ENCODE measurements at regions not wholly inside any gene's neighbourhood (a gene's known extent, or its start where the extent isn't known, plus 50 kb on each side); places are given as distances from the start of the nearest gene placed in this dataset.
"Not testable (repeated sequence)": the region's sequence is repeated elsewhere in the genome, so short reads cannot be mapped to it uniquely, and the experiment has no call there.

DNA sequence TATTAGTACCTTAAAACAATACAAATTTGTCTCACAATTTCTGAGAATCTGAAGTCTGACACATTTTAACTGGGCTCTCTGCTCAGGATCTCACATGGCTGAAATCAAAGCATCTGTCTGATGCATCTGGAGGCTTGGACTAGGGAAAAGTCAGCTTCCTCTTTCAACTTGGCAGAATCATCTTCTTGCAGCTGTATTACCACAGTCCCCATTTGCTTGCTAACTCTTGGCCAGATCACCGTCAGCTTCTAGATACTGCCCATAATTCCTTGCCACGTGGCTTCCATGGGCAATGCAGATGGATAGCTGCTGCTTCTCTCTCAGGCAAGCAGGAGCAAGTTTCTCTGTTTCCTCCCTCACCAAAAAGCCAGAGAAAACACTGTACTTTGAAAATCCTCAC, 1106.4 kb upstream of the CITED2 start:
- DNase-seq = peak; percentile 40

- no peak for DNase-seq
Observed at GRCh38 chr6:140478631-140479030, 1104.2 kb upstream of the CITED2 start.

DNA sequence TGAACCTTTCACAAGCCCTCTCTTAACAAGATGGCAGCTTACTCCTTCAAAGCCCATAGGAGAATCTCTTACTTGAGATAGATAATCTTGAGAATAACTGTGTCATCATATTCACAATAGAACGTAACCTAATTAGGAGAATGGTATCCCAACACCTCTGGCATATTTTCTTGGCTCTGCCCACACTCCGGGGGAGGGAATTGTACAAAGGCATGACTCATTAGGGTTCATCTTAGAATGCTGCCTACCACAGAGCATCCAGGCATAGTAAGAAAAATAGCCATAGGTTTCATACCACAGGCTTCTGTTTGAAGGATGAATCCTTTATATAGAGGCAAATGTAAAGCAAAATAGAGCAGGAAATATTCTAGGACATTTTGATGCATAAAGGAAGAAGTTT, 1100.6 kb upstream of the CITED2 start:
- peak; percentile 56 for DNase-seq

GRCh38 chr6:140464720-140465119, 1090.3 kb upstream of the CITED2 start:
- no peak for DNase-seq

DNA sequence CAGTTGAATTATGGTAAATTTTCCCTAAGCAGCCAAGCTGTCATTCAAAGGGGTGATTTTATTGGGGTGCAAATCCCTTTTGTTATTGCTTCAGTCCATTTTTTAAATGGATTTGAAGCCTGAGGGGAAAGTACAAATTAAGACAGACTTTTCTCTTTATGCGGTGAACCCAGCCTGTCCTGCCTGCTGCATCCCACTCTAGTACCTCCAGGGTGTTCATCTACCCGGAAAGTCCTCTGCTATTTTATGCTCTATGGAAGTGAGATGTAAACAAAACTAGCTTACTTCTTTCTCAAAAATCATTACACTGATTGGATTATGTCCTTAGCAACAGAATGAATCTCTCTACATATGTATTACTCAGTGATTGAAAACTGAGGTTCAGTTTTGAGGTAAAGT, 1088.9 kb upstream of the CITED2 start:
- peak; percentile 13 for DNase-seq

DNA sequence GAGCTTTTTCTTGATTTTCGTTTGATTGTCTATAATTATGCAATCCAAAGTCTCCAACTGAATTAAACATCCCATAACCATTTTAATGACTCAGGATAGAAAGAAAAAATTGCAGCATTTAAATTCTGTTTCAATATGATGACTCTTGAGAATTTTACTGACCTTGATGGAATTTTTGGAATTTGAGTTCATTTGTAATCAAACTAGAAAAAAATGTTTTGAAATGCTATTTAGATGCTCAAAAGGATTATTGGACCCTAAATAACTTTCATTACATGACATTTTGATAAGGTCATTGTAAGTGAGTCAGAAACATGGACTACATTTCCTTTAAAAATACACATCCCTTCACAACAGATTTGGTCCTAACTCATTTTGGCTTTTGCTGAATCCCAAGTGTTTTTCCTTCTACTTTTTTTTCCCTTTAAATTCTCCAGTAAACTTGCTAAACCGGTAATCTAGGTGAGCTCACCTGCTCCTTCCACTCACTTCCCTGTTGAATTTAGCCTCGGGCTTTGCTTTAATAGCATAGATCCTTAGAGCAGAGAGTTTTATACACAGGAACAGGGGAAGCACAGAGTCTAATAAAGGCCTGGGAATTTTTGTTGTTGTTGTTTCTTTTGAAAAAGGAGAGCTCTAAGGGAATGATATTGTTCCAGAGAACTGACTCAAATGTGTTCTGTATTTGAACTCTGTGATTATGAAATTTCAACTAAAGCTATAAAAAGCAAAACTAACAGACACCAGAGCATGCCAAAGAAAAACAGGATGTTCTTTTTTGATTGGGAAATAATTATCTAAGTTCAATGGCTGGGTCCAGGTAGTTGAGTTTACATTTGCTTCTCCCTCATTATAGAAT, 1088.2 kb upstream of the CITED2 start:
- peak; percentile 81 for DNase-seq

DNA sequence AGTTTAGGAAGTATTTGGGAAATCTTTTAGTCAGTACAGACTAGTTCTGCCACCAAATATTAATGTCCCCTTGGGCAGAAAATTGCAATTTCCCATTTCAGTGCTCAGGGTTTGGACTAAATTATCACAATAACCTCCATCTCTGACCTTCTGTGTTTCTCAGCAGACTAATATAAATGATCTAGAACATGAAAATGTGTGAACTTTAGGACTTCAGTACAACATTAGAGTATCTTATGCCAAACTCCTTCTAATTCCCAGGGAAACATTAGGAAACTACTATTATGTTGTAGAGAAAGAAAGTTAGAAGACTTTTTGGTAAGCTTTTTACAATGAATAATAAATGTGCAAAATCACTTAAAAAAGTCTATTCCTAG, 1087.6 kb upstream of the CITED2 start:
- no peak for DNase-seq

- DNase-seq = no peak
Observed at GRCh38 chr6:140460267-140460666, 1085.8 kb upstream of the CITED2 start.

DNA sequence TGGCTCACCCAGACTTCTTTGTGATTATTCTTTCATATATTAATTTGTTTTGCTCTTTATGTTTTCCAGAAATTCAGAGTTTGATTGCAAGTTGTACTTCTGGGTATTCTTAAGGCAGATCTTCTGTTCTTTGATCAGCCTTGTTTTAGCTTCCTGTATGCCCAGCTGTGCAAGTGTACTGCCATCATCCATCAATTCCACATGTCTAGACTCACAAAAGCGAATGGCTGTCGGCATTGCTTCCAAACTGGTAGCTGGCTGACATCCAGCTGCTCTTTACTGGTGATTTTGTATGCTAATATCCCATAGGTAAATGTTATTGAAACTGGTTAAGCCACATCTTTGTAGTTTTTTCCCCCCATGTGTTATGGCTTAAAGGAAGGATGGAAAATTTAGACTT, 1084.8 kb upstream of the CITED2 start:
- no peak for DNase-seq

DNA sequence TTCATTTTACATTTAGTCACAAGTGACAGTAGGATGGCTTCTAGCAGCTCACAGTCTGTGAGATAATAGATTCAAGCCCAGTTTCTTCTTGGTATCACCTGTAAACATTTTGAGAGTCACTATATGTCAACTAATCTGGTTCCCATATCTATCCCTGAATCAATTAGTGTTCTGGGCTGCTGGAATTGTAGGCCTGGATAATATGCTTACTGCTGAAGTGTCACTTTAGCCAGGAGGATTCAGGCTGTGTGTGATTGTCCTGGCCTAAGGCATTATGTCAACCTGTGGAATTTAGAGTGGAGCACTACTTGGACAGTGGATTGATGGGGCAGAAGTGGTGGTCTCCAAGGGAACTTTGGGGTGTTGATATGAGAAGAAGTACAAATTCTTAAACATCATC, 1071.8 kb upstream of the CITED2 start:
- no peak for DNase-seq

DNA sequence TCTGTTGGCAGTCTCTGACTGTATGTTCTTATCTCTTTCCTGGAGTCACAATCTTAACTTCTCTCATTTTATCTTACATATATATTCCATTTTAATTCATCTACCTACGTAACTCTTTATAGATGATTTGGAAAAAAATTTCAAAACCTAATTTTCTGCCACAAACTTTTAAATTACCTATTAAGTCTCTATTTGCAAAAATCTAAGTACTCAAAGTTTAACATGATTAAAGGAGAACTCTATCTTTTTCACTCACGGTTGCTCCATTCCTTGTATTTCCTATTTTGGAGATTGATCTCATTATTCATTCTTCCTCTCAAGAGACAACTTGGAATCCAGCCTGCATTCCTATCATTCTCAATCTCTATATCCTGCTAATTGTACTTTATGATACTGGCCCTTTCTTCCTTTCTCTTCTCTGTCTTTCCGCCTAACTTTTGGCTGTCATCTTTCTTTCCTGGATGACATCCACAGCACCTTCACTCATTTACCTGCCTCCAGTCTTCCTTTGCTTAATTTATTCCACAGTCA, 1071.1 kb upstream of the CITED2 start:
- peak; percentile 92 for DNase-seq

DNA sequence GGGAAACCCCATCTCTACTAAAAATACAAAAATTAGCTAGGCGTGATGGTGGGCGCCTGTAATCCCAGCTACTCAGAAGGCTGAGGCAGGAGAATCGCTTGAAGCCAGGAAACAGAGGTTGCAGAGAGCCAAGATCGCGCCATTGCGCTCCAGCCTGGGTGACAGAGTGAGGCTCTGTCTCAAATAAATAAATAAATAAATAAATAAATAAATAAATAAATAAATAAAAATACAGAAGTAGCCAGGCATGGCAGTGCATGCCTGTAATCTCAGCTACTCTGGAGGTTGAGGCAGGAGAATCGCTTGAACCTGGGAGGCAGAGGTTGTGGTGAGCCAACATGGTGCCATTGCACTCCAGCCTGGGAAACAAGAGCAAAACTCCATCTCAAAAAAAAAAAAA, 1068.7 kb upstream of the CITED2 start:
- DNase-seq = not testable (repeated sequence)

DNA sequence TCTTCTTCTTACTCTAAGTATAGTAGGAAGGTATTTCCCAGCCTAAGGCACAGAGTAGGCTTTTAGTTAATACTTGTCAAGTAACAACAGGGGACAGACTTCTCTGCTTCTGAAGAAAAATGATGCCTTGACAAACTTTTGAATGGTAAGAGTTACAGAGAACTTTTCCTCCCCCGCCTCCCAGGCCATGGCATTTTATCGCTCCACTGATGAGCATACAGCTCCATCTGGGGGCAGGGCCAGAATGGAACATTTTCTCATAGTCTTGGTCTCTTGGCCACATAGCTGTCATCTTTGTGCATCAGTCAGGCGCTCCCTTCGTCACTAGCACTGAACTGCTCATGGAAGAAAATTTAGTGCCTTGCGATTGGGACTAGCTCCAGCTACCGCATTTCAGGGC, 1066.8 kb upstream of the CITED2 start:
- DNase-seq = peak; percentile 94

- peak; percentile 30 for DNase-seq
Observed at GRCh38 chr6:140440223-140440835, 1065.9 kb upstream of the CITED2 start.

DNA sequence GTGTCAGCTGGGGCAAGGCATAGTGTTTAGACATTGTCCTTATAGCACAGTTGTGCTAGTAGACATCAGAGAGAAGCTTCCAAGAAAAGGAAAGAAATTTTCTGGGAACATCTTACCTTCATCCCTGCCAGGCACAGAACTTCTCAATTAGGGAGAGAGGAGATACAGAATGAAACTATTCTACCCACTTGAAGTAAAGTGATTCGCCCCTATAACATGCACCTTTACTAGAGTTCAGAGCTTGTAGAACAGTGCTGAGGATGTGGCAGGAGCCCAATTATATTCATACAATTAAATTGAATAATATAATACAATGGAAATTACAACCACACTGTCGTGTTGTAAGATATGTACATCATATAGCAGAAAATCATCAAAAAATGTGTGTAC, 1063.9 kb upstream of the CITED2 start:
- DNase-seq = peak; percentile 66

GRCh38 chr6:140437619-140438345, 1063.3 kb upstream of the CITED2 start:
- no peak for DNase-seq

GRCh38 chr6:140436023-140436811, 1061.8 kb upstream of the CITED2 start:
- peak; percentile 92 for DNase-seq

DNA sequence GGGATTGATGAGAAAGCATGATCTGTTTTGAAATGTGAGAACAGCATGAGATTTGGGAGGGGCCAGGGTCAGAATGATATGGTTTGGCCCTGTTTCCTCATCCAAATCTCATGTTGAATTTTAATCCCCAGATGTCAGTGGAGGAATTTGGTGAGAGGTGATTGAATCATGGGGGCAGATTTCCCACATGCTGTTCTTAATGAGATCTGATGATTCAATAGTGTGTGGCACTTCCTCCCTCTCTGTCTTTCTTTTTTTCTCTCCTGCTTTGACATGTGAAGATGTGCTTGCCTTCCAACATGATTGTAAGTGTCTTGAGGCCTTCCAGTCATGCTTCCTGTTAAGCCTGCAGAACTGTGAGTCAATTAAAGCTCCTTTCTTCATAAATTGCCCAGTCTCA, 1060.3 kb upstream of the CITED2 start:
- DNase-seq = peak; percentile 76

GRCh38 chr6:140433072-140433471, 1058.6 kb upstream of the CITED2 start:
- no peak for DNase-seq

- DNase-seq = no peak
Observed at GRCh38 chr6:140427842-140428241, 1053.4 kb upstream of the CITED2 start.

- DNase-seq = no peak
Observed at GRCh38 chr6:140414966-140415620, 1040.6 kb upstream of the CITED2 start.

DNA sequence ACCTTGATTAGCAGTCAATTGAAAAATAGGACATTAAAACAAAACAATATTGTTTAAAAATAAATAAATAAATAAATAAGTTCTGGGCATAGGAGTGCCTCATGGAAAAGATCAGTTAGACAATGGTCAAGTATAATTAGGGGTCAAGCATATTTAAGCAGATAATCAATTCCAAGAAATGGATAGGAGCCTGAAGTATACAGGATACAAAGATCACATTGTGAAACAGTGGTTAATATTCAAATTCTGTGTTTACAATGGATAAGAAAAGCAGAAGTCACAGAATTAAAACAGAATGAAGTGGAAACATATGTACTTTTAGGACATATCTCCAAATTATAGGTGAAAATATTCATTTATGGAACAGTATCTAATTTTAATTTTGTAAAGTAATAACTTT, 1028.6 kb upstream of the CITED2 start:
- DNase-seq = no peak

All from fibroblast of skin of right quadriceps (primary cell).